HG02973 (cell line): ENCODE measurements at regions not wholly inside any gene's neighbourhood (a gene's known extent, or its start where the extent isn't known, plus 50 kb on each side); places are given as distances from the start of the nearest gene placed in this dataset.

Experiments used
- ATAC-seq: cut with Tn5 transposase; IDR thresholded peaks from one replicate; pipeline ENCODE4 v1.9.1; 2021; ENCODE audit warnings: moderate library complexity; ENCODE audit not compliant: unreplicated experiment

GRCh38 chr18:24974431-24974830, 377.5 kb downstream of the ZNF521 start:
- no peak for ATAC-seq

GRCh38 chr18:24975496-24976372, 376.2 kb downstream of the ZNF521 start:
- ATAC-seq = no peak

- ATAC-seq = no peak
These were observed 375.5 kb downstream of the ZNF521 start for GRCh38 chr18:24976502-24976901.

- no peak for ATAC-seq
These were observed 372.7 kb downstream of the ZNF521 start for GRCh38 chr18:24979235-24979634.

GRCh38 chr18:24982831-24983230, 369.1 kb downstream of the ZNF521 start:
- ATAC-seq = no peak

- no peak for ATAC-seq
These were observed 368.3 kb downstream of the ZNF521 start for GRCh38 chr18:24983566-24984139.

- no peak for ATAC-seq
These were observed 366.4 kb downstream of the ZNF521 start for GRCh38 chr18:24985586-24985985.

GRCh38 chr18:24986666-24987302, 365.2 kb downstream of the ZNF521 start:
- ATAC-seq = no peak

- no peak for ATAC-seq
These were observed 364.4 kb downstream of the ZNF521 start for GRCh38 chr18:24987303-24988252.

- no peak for ATAC-seq
These were observed 363.6 kb downstream of the ZNF521 start for GRCh38 chr18:24988253-24988840.

GRCh38 chr18:24989760-24990593, 362.0 kb downstream of the ZNF521 start:
- no peak for ATAC-seq

GRCh38 chr18:24990671-24991134, 361.3 kb downstream of the ZNF521 start:
- no peak for ATAC-seq

GRCh38 chr18:24991141-24992060, 360.6 kb downstream of the ZNF521 start:
- no peak for ATAC-seq

GRCh38 chr18:24992491-24992890, 359.5 kb downstream of the ZNF521 start:
- no peak for ATAC-seq

GRCh38 chr18:24993628-24994027, 358.3 kb downstream of the ZNF521 start:
- no peak for ATAC-seq

- no peak for ATAC-seq
These were observed 356.9 kb downstream of the ZNF521 start for GRCh38 chr18:24995056-24995455.

- no peak for ATAC-seq
These were observed 356.2 kb downstream of the ZNF521 start for GRCh38 chr18:24995755-24996154.

GRCh38 chr18:24999650-25000267, 352.2 kb downstream of the ZNF521 start:
- ATAC-seq = no peak
